T-helper 1 cell (primary cell): ENCODE measurements at regions not wholly inside any gene's neighbourhood (a gene's known extent, or its start where the extent isn't known, plus 50 kb on each side); places are given as distances from the start of the nearest gene placed in this dataset.
"Not testable (repeated sequence)": the region's sequence is repeated elsewhere in the genome, so short reads cannot be mapped to it uniquely, and the experiment has no call there.

Experiments used
- DNase-seq, 5 donors: peaks; one replicate each; pipeline ENCODE4 v3.0.0-alpha.2; 2012 to 2020

GRCh38 chr2:153420394-153420793 is 58.2 kb downstream of the RPRM start:
- no peak for DNase-seq

- DNase-seq, result no peak
These were observed 61.5 kb downstream of the RPRM start for GRCh38 chr2:153417077-153417476.

GRCh38 chr2:153416071-153416470 is 62.5 kb downstream of the RPRM start:
- DNase-seq, result no peak

- no peak for DNase-seq
These were observed 69.7 kb downstream of the RPRM start for GRCh38 chr2:153408710-153409385.

GRCh38 chr2:153405196-153405595 is 73.4 kb downstream of the RPRM start:
- no peak for DNase-seq

- DNase-seq, result no peak
These were observed 73.8 kb downstream of the RPRM start for GRCh38 chr2:153404792-153405191.

- DNase-seq, result no peak
These were observed 74.6 kb downstream of the RPRM start for GRCh38 chr2:153403940-153404339.

GRCh38 chr2:153403352-153403751 is 75.2 kb downstream of the RPRM start:
- DNase-seq, result not testable (repeated sequence)

- no peak for DNase-seq
These were observed 83.9 kb downstream of the RPRM start for GRCh38 chr2:153394686-153395085.

- DNase-seq, result no peak
These were observed 84.3 kb downstream of the RPRM start for GRCh38 chr2:153394247-153394646.

- DNase-seq, result no peak
These were observed 85.0 kb downstream of the RPRM start for GRCh38 chr2:153393518-153393917.

GRCh38 chr2:153391131-153391530 is 87.4 kb downstream of the RPRM start:
- DNase-seq, result no peak

GRCh38 chr2:153388246-153388645 is 90.3 kb downstream of the RPRM start:
- DNase-seq, result no peak

- no peak for DNase-seq
These were observed 91.4 kb downstream of the RPRM start for GRCh38 chr2:153387203-153387602.

GRCh38 chr2:153386481-153386897 is 92.1 kb downstream of the RPRM start:
- no peak for DNase-seq

GRCh38 chr2:153373510-153374279 is 104.9 kb downstream of the RPRM start:
- no peak for DNase-seq

- DNase-seq, result no peak
These were observed 118.3 kb downstream of the RPRM start for GRCh38 chr2:153360239-153360638.

- no peak for DNase-seq
These were observed 124.2 kb downstream of the RPRM start for GRCh38 chr2:153354377-153354776.

- DNase-seq, result no peak
These were observed 129.0 kb downstream of the RPRM start for GRCh38 chr2:153349603-153350002.

GRCh38 chr2:153347818-153348495 is 130.6 kb downstream of the RPRM start:
- DNase-seq, result no peak

- no peak for DNase-seq
These were observed 157.7 kb downstream of the RPRM start for GRCh38 chr2:153320879-153321278.

- DNase-seq, result no peak
These were observed 167.1 kb downstream of the RPRM start for GRCh38 chr2:153311432-153311831.

- DNase-seq, result no peak
These were observed 170.1 kb downstream of the RPRM start for GRCh38 chr2:153308466-153308865.

GRCh38 chr2:153307223-153307622 is 171.3 kb downstream of the RPRM start:
- no peak for DNase-seq
